DMS114 treated with DMSO at 0.1 percent for 48 hours (cell line): ENCODE measurements at regions not wholly inside any gene's neighbourhood (a gene's known extent, or its start where the extent isn't known, plus 50 kb on each side); places are given as distances from the start of the nearest gene placed in this dataset.
A peak's percentile ranks its signal among the peaks of the same experiment; 100 is the strongest.

Experiments used
- DNase-seq: peaks from one replicate; lab custom pipeline; 2025; ENCODE audit not compliant: unreplicated experiment; lab: John Stamatoyannopoulos, UW

DNA sequence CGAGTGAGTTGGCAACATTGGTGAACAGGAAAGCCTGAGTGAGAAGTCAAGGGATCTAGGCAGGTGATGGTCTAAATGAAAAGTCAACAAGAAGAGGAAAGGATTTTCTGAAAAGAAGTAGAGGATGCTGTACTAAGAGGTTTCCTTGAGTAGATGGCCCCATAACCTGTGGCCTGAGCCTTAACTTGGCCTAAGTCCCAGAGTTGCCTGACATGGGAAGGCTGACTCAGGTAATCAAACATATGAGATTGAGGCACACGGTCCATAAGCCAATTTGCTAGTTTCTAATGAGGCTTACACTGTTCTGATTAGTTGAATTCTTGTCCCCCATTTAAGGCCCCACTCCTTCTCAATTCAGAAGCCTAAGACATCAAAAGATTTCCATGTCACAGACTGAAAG is 262.5 kb upstream of the LMCD1 start:
- no peak for DNase-seq

DNA sequence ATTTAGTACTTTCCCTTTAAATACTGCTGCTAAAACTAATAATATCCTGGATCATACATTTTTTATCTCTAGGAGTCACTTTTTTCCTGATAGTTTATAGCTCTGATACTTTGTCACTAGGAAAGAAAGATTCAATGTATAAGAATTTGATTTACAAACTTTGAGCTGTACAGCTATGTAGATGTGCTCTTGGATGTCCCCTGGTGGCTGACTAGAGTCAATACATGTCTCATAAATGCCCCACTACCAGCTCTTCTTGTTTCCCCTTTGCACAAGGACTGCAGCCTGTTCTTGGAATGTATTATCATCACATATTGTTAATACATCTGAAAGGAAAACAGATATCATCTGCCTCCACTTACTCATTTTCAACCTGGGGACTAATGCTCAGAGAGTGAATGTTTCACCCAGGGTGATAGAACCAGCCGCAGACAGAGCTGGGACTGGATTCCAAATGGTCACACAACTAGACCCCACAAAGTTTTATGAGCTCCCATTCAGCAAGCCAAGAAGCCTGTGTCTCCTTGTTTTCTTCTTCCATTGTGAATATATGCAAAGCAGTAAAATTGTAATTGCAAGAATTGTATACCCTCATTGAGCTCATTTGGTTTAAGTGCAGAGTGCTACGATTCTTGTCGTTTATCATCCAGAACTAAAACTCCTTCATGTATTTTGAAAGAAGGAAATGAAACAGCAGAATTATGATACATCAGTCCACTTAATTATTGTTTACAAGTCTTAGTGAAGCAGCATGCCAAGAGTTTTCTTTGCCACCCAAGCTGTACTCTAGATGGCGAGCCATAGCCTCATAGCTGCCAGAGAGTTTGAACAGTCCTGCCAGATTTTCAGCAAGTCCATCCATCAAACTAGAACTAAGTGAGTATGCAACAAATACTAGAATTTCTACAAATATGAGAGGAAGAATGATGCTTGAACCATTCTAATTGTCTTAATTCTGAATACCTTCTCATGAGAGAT is 261.6 kb upstream of the LMCD1 start:
- DNase-seq = peak; percentile 50

DNA sequence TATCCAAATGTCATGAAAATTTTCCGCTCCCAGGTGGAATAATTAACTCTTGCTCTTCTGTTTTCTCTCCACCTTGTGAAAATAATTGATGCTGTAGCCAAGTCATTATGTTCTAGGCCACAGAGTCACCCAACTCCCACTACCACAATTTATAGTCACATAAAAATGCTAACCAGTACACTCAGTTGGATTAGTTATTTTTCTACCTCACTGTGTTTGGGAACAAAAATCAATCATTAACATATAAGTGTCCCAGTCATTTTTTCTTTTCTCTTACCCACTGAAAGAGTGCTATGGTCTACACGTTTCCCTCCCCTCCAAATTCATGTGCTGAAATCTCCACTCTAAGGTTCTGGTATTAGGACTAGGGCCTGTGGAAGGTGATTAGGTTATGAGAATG is 255.6 kb upstream of the LMCD1 start:
- DNase-seq = no peak

DNA sequence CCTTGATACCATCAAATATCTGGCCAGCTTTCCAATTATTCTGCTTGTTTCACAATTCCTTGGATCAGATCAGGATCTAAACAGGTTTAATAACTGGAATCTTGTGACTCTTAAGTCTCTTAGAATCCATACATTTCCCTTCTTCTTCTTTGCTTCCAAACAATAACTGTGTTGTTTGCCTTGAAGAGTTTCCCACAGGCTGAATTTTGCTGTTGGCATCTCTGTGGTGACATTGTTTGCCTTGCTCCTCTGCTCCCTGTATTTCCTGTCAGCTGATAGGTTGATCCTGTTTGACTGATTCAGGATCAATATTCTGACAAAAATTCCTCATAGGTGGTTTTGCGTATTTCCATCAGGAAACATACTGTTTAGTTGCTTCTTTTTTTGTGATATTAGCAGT is 248.4 kb upstream of the LMCD1 start:
- DNase-seq = no peak

DNA sequence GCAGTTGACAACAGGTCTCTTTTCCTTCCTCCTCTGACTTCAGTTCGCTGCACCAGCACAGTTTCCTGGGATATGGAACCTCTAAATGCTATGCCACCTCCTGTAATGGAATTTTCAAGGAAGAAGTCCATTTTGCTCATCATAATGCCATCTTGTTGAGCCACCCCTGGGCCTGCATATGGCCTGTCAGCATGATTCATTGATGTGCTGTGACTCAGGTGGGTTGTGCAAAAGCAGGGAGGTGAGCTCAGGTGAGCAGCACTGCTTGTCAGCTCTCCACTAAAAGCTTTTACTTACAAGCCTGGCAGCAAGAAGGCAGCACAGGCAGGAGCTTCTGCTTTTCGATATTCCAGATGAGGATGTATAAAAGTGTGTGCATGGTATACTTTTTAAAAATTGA is 247.1 kb upstream of the LMCD1 start:
- no peak for DNase-seq

DNA sequence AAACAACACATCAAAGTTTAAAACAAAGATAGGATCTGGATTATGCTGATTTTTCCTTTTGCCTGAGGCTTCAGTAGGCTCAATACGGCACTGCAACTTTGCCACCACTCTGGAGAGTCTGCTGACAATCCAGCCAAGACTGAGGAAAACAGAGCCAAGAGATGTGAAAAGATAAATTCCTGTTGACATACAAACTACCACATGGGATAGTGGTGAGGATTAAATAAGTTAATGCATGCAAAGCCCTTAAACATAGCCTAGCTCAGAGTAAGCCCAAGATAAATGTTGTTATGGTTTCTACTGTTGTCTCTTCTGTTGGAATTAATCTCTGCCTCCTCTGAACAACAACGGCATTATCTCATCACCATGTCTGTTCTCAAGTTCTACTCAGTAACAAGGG is 245.9 kb upstream of the LMCD1 start:
- no peak for DNase-seq

DNA sequence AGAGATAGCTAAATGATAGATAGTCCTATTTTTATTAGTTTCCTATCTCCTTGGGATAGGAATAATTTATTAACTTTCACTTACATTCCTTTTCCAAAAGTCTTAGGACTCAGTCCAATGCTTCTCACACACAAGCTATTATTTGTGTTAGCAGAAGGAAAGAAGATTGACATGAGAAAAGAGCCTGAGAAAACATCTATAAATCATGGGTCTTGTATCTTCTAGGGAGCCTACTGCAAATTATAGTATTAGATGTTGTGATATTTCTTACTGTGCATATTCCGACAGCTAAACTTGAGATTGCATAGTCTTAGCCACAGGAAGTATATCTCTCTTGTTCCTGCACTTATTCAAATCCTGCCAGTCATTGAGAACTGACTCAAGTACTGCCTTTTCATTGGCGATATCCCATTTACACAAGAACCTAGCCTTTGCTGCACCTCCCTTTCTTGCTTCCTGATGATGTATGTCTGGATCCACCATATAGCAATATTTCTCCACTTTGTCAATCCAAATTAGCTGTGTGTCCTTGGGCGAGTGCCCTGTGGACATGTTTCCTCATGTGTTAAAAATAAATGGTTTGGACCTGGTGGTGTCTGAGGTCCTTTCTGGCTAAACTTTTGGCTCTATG is 245.1 kb upstream of the LMCD1 start:
- no peak for DNase-seq

DNA sequence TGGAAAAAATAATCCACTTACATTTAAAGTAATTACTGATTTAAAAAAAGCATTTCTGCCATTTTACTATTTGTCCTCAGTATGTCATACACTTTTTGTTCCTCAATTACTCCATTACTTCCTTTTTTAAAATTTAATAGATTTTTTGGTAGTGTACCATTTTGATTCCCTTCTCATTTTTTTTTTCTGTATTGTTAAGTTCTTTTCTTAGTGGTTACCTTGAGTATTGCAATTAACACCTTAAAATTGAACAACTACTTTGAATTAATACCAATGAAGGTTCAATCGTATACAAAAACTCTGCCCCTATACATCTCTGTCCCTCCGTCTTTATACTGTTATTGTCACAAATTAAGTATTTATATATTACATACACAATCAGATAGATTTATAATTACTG is 240.6 kb upstream of the LMCD1 start:
- no peak for DNase-seq

DNA sequence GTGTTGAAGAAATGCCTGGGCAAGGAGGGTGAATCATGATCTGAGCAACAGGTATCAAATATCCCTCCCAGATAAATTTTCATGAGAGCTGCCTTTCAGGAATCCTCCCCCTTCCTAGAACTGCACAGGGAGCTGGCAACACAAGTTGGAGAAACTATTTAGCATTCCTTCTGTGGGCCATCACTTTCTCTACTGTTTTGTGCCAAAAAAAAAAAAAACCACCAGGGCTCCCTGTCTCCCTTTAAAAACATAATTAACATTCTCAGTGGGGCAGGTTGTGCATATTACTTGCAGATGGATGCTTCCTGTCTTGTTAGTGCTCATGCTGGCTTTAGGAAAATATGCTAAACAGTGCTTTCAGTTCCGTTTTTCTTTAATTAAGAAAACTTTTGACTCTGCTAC is 234.9 kb upstream of the LMCD1 start:
- no peak for DNase-seq

DNA sequence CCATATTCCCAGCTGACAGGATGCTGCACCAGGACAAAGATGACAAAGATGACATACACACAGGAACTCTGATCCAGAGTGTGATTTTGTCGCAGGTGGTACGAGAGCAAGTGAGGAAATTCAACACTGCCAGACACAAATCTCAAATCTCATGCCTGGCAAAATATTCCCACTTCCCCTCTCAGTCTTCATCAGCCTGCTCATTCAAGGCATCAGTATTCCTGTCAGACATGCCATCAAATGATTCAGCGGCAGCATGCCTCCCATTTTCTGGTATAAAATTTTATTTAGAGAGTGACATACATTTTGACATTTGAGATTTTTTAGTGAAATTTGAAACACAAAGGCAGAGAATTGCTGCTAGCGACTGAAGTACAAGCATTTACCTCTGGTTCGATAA is 228.1 kb upstream of the LMCD1 start:
- DNase-seq = no peak

DNA sequence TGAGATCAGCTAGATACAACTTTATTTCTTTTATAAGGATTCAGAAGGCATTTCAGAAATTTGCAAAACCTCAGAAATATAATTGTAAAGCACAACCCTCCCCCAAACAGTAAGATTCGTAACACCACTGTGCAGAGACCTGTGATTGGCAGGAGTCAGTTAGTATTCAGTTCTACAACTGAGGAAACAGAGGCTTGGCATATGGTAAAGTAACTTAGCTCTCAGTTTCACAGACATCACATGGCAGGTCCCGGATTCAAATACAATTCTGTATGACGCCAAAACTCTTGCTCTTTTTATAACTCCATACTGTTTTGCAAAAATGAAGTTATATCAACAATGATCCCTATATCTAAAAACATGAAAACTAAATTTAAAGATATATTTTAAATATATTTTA is 225.6 kb upstream of the LMCD1 start:
- DNase-seq = no peak

DNA sequence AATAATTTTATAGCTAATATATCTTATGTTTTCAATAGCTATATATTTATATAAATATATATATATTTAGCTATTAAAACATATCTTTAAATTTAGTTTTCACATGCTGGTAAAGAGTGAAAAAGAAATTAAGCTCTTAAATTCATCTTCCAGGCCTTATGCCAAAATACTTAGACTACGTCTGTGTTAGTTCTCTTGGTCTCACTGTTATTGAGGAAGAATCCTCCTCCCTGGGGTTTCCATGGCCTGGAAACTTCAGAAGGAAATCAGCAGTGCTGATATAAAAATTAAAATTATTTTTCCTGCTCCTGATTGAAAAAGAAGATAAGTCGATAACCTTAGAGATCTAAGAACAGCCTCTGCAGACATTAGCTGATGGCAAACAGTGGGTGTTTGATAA is 225.1 kb upstream of the LMCD1 start:
- DNase-seq = no peak

DNA sequence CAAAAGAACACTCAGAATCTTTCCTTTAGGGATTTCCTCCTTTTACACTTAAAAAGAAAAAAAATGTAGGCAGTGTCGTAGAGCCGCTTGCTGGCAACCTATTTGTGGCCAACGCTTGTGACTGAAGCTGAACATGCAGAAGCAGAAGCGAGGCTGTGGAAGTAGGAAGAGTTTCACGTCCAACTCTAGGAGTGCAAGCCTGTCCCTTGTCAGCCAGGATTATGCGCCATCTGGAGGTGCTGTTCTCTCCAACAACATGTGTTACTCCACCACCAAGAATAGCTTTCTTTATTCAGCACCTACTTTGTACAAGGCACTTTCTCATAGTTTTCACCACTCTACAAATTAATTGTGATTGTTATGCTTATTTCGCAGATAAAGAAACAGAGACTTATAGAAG is 223.2 kb upstream of the LMCD1 start:
- no peak for DNase-seq

DNA sequence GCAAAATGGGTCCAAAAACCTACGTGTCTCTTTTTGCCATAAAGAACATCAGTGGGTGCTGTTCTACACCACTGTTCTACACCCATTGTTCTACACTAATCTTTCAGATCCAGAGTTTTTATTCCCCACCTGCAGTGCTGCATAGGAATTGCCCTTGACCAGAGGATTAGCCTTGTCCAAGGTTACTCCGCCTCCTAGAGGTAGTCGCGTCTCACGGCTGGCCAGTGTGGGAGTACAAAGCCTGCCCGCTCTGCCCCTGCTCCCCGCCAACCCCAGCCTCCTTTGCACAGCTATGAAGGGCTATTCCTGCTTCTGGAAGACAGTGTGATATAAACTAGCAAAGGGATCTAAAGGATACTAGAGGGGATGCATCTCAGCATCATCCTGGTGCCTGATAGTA is 222.1 kb upstream of the LMCD1 start:
- no peak for DNase-seq

DNA sequence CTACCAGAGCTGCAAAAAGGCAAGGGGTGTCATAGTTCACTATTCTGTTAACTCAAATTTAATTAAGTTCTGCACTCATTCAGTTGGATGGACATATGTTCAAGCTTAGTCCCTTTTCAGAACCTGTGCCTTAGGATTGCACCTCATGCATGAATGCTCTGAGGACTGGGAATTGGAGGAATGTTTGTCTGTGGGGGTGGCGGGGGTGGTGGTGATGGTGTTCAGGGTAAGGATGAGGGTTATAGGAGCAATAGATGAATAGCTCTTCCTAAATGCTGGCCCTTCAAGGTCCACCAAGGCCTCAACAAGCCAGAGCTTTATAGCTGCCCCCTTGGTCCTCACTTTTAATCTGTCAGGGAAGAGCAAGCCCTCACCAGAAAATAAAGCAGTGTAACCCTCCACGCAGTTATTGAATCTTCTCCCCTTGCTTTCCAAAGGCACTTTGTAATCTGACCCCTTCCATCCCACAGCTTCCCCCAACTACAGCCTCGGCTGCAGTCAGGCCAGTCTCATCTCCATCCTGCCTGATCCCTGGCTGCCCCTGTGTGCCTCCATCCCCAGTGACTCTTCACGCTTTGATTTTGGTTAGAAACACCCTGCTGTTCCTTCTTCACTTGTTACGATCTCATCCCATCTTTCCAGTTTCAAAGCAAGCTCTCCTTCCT is 221.6 kb upstream of the LMCD1 start:
- no peak for DNase-seq

DNA sequence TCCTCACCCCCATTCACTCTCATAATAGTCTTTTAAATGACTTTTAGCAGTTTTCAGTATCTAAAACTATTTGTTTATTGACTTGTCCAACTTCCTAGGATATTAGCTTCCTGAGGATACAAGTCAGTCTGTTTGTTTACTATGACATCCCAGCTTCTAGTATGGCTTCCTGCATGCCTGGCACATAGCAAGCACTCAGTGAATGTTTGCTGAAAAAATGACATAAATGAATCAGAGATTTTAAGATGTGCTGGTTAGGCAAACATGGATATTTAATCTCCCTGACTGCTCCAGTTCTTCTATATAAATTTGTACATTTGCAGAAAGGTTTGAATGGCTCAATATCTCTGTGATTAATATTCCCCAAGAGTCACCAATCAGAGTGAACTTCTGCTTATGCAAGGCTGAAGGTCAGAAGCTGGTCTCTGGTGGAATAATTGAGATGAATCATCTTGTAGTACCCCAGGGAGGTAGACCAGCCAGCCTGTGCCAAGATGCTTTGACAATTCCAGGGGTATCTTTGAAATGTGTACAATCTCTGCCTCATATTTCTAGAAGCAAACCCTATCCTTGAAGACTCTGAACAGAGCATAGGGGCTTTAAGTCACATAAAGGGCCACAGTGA is 219.0 kb upstream of the LMCD1 start:
- no peak for DNase-seq

DNA sequence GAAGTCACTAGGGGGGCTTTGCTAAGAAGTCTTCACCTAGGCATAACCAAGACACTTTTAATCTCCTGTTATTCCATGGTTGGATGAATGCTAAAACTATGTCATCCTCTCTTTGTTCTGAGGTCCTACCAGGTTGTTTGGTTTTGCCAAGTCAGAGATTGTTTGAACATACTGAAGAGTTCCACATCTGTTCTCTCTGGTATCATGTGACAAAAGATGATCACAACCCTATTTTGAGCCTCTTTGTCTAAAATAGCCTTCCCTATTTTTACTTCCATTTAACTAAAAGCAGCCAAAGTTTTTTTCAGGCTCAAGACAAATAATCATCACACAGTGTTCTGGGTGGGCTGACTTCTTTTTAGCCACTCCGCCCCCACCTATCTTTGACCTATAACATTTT is 218.4 kb upstream of the LMCD1 start:
- DNase-seq = no peak

DNA sequence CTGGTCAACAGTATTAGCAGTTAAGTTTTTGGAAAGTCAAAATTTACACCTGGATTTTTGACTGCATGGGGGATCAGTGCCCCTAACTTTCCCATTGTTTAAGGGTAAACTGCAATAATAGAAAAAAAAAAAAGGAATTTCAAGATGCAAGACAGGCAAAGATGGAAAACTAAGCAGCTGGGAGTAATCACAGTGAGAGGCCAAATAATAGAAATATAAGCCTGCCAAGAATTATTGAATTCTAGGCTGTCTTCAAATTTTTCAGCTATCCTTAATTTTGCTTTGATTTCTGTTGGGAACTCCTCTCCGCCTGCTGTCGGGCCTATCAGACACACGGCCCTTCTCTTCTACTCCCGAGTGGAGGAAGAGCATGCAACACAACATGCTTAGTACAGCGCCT is 215.5 kb upstream of the LMCD1 start:
- DNase-seq = no peak

DNA sequence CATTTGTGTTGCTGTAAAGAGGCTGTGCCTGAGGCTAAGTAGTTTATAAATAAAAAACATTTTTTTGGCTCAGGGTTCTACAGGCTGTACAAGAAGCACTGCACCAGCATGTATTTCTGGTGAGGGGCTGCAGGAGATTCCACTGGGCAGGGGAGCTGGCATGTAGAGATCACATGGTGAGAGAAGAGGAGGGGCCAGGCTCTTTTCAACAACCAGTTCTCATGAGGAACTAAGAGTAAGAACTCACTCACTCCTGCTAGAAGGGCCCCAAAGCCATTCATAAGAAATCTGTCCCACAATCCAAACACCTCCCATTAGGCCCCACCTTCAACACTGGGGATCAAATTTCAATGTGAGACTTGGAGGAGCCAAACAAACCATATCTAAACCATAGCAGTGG is 214.9 kb upstream of the LMCD1 start:
- DNase-seq = no peak

DNA sequence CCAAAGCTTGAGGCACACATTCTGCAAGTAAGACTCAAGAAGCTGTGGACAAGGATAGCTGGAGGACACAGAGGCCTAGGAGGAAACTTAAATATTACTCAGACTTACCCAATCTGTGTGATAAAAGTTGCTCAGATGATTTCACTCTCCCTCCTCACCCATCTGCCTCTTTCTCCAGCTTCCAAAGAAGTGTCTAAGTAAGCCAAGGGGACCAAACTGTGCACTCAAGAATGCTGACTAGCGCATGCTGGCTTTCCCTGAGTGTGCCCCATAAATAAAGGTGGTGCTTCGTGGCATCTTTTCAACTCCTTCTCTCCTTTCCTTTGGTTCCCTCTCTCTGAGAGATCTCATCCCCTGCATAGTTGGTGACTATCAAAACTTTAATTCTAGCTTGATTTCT is 211.0 kb upstream of the LMCD1 start:
- no peak for DNase-seq

DNA sequence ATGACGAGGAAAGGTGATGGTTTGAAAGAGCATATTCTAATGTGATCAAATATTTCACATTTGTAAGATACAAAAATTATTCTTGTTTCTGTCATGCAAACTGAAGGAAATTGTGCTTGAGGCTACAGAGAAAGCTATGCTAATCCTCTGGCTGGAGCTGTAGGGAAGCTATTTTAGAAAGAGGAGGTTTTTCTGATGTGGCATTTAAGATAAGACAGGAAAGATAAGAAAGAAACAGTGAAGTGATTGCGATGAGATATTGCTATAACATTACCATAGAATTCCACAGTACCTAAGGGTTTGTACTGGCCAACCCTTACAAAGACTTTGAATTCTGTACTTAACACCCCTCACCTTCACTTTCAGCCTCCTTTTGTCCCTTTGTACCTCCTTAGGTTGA is 205.2 kb upstream of the LMCD1 start:
- no peak for DNase-seq
